SK-N-SH treated with all-trans-retinoic acid at 6 μM for 48 hours (cell line): ENCODE measurements at regions not wholly inside any gene's neighbourhood (a gene's known extent, or its start where the extent isn't known, plus 50 kb on each side); places are given as distances from the start of the nearest gene placed in this dataset.

ENCODE experiments used
- TCF4 ChIP-seq: fragments of 250-450 bp; sonication (Bioruptor Pico); IDR thresholded peaks from 2 replicates; pipeline ENCODE4 v1.8.0; 2021; ENCODE audit warnings: mild to moderate bottlenecking, moderate library complexity, borderline replicate concordance
- TF ChIP-seq, protein P1 (sequence below): fragments of 250-450 bp; sonication (Bioruptor Pico); IDR thresholded peaks from 2 replicates; pipeline ENCODE4 v1.8.0; 2020; ENCODE audit warnings: mild to moderate bottlenecking, moderate library complexity, borderline replicate concordance

DNA sequence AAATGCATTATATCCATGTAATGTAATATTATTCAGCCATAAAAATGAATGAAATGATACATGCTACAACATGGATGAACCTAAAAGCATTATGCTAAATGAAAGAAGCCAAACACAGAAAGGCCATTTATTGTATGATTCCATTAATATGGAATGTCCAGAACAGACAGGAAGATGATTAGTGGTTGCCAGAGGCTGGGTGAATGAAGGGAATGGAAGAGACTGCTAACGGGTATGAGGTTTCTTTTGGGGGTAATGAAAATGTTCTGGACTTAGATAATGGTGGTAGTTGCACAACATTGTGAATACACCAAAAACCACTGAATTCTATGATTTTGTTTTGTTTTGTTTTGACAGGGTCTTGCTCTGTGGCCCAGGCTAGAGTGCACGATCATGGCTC lies 61.6 kb upstream of the MAP4 start:
- TF ChIP-seq, protein P1, sequence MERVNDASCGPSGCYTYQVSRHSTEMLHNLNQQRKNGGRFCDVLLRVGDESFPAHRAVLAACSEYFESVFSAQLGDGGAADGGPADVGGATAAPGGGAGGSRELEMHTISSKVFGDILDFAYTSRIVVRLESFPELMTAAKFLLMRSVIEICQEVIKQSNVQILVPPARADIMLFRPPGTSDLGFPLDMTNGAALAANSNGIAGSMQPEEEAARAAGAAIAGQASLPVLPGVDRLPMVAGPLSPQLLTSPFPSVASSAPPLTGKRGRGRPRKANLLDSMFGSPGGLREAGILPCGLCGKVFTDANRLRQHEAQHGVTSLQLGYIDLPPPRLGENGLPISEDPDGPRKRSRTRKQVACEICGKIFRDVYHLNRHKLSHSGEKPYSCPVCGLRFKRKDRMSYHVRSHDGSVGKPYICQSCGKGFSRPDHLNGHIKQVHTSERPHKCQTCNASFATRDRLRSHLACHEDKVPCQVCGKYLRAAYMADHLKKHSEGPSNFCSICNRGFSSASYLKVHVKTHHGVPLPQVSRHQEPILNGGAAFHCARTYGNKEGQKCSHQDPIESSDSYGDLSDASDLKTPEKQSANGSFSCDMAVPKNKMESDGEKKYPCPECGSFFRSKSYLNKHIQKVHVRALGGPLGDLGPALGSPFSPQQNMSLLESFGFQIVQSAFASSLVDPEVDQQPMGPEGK (CRISPR knock-in tag): no peak
- TF ChIP-seq TCF4 (CRISPR knock-in tag): no peak
